ENCODE measurements at regions not wholly inside any gene's neighbourhood (a gene's known extent, or its start where the extent isn't known, plus 50 kb on each side); places are given as distances from the start of the nearest gene placed in this dataset.

DNA sequence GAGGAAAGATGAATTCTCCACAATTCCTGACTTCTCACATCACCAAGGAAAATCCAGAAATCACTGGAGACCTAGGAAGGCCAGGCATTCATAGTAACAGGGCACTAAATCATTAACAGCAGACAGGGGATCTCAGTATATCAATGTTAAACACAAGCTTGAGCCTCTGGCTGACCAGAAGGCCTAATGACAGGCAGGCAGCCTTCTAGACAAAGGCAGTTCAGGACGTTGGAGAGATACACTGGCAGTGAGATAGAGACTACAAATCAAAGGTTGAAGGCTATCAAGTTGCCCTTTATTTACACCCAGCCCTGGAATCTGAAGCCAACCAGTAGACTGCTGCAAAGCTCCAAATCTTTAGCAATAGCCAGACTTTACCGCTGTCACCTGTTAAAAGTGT lies 422.8 kb upstream of the CCL2 start:
- no peak overlapping the region for H3K4me3 ChIP-seq
- H3K27me3 ChIP-seq = no peaks in the 10 kb centered on the region
- no peak for TF ChIP-seq CTCF (IDR thresholded peaks at IDR 0.05)
- no peak for TF ChIP-seq POLR2A (IDR thresholded peaks at IDR 0.05)
- H3K36me3 ChIP-seq (replicated peaks in 1 of 2) = no peaks in the 10 kb centered on the region
- DNase-seq = no peak
- H3K27ac ChIP-seq = no peak overlapping the region
- no peaks in the 10 kb centered on the region for H3K9me3 ChIP-seq (replicated peaks in 1 of 3)
- intact Hi-C loops (cut with DNase I) = no loop called here
- 35 to 50% (median 41%) methylated on average over 2 of the region's 2 CpGs for WGBS, 4 donors
- no peaks in the 10 kb centered on the region for H3K4me1 ChIP-seq (replicated peaks in 1 of 2)

DNA sequence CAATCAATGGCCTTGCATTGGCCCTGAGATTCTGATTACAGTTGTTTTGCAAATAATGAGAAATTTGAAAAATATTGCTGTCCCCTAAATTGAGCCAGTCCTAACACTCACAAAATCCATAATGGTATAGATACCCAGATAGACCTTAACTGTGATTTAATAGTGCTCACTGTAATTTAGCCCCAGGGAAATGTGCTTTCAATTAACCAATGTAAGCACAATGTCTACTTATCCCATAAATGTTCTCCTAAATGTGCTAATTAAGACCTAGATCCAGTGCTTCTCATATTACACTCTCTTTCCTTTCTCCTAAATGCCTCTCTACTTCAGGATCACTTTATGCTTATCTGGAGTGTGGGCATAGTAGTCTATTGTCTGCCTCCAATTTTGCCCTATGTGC lies 417.8 kb upstream of the CCL2 start:
- H3K9me3 ChIP-seq (replicated peaks in 1 of 3) = no peaks in the 10 kb centered on the region
- TF ChIP-seq POLR2A (IDR thresholded peaks at IDR 0.05) (no peak), CTCF (IDR thresholded peaks at IDR 0.05) (no peak)
- no peaks in the 10 kb centered on the region for H3K36me3 ChIP-seq (replicated peaks in 1 of 2)
- no peaks in the 10 kb centered on the region for H3K4me1 ChIP-seq (replicated peaks in 1 of 2)
- H3K27ac ChIP-seq = no peak overlapping the region
- no peak for DNase-seq
- intact Hi-C loops (cut with DNase I) = no loop called here
- peaks cover 11% of the 10 kb centered on the region for H3K27me3 ChIP-seq
- H3K4me3 ChIP-seq = no peak overlapping the region

DNA sequence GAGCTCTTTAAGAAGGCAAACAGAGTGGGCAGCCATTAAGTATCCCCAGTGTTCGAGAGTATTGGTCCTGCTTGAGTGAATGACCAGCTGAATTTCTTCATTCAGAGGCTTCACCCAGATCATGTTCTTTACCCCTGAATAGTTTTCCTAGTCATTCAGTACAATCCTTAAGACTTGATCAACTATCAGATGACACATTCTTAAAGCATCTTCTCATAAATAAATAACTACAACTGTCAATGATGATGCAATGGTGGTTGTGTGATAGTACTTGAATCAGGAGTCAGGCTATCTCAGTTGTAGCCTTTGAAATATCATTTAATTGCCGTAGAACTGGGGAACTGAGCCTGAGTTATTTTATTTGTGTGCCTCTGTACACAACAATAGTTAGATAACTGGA lies 416.8 kb upstream of the CCL2 start:
- H3K36me3 ChIP-seq (replicated peaks in 1 of 2) = no peaks in the 10 kb centered on the region
- 56 to 70% (median 62%) methylated on average over 2 of the region's 2 CpGs for WGBS, 4 donors
- intact Hi-C loops (cut with DNase I) = no loop called here
- H3K27ac ChIP-seq = no peak overlapping the region
- H3K4me3 ChIP-seq = no peak overlapping the region
- H3K4me1 ChIP-seq (replicated peaks in 1 of 2) = no peaks in the 10 kb centered on the region
- no peaks in the 10 kb centered on the region for H3K9me3 ChIP-seq (replicated peaks in 1 of 3)
- TF ChIP-seq CTCF (IDR thresholded peaks at IDR 0.05) (no peak), POLR2A (IDR thresholded peaks at IDR 0.05) (no peak)
- peaks cover 11% of the 10 kb centered on the region for H3K27me3 ChIP-seq
- DNase-seq = no peak

GRCh38 chr17:33847900-33848299 lies 407.2 kb upstream of the CCL2 start:
- intact Hi-C loops (cut with DNase I) = no loop called here
- no peak overlapping the region for H3K27ac ChIP-seq
- DNase-seq = no peak
- H3K9me3 ChIP-seq (replicated peaks in 1 of 3) = no peaks in the 10 kb centered on the region
- H3K4me3 ChIP-seq = no peak overlapping the region
- H3K36me3 ChIP-seq (replicated peaks in 1 of 2) = no peaks in the 10 kb centered on the region
- H3K4me1 ChIP-seq (replicated peaks in 1 of 2) = no peaks in the 10 kb centered on the region
- WGBS, 4 donors = 24 to 71% (median 48%) methylated on average over 3 to 4 of the region's 4 CpGs
- no peak for TF ChIP-seq POLR2A (IDR thresholded peaks at IDR 0.05)
- TF ChIP-seq CTCF (IDR thresholded peaks at IDR 0.05) = no peak
- H3K27me3 ChIP-seq = no peaks in the 10 kb centered on the region
